ENCODE measurements at regions not wholly inside any gene's neighbourhood (a gene's known extent, or its start where the extent isn't known, plus 50 kb on each side); places are given as distances from the start of the nearest gene placed in this dataset.
"Not testable (repeated sequence)": the region's sequence is repeated elsewhere in the genome, so short reads cannot be mapped to it uniquely, and the experiment has no call there.

- TF ChIP-seq CTCF (IDR thresholded peaks at IDR 0.05; ENCODE audit: low read depth, low read length) = no peak
Measured at GRCh38 chr9:87406543-87407166, 91.0 kb upstream of the DAPK1 start.

DNA sequence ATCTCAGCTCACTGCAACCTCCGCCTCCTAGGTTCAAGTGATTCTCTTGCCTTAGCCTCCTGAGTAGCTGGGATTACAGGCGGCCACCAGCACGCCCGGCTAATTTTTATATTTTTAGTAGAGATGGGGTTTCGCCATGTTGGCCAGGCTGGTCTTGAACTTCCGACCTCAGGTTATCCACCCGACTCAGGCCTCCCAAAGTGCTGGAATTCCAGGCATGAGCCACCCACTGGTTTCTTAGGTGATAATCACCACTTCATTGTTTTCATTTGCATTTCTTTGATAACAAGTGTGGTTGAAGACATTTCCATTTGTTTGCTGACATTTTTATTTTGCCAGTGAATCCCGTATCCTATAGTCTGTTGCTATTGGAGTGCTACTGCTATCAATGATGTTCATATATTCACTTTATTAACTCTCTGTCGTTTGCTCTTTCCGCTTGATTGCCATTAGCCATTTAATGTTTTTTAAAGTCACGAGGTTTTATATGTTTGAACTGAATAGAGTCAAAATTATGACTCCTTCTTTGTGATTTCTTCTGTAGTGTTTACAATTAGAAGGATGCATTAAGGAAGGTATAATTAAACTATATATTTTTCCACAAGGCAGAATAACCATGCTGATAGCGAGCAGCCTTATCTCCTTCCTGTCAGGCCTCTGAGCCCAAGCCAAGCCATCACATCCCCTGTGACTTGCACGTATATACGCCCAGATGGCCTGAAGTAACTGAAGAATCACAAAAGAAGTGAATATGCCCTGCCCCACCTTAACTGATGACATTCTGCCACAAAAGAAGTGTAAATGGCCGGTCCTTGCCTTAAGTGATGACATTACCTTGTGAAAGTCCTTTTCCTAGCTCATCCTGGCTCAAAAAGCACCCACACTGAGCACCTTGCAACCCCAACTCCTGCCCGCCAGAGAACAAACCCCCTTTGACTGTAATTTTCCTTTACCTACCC is 87.3 kb upstream of the DAPK1 start:
- DNase-seq (ENCODE audit: extremely low read depth, low read depth) = not testable (repeated sequence)

More at GRCh38 chr9:87406543-87407166, 91.0 kb upstream of the DAPK1 start:
- DNase-seq (ENCODE audit: extremely low read depth, low read depth) = no peak

DNA sequence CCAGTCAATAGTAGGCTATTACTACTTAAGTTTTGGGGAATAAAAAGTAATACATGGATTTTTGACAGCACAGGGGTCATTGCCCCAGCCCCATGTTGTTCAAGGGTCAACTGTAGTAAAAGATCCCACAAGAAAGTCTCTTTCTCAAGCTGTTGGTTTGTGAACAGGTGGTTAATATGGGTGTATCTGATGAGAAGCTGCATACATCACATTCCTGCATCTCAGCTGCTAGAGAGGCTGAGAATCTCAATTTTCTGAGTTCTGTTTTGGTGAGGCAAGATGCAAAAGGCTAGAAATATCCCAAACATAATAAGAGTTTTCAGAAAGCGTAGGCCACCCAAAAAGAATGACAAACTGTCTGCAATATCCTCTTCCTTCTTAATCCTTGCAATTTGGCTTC is 76.8 kb upstream of the DAPK1 start:
- no peak for TF ChIP-seq CTCF (IDR thresholded peaks at IDR 0.05; ENCODE audit: low read depth, low read length)
- no peak for DNase-seq (ENCODE audit: extremely low read depth, low read depth)

DNA sequence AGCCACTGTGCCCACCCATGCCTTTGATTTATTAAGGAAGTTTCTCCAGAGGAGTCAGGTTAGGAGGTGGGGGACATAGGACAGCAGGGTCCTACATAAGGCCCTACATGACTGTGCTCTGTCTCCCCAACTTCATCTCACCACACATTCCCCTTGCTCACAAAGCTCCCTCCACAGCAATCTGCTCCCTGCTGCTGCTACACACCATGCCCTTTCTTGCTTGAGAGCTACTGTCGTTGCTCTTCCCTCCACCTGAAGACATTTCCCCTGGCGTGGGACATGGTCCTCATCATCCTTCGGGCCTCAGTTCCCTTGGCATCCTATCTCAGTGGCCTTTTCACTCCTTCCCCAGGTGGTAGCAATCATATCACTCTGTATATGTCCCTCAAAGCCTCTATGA is 75.9 kb upstream of the DAPK1 start:
- DNase-seq (ENCODE audit: extremely low read depth, low read depth) = no peak

GRCh38 chr9:87422999-87423398 is 74.7 kb upstream of the DAPK1 start:
- no peak for TF ChIP-seq CTCF (IDR thresholded peaks at IDR 0.05; ENCODE audit: low read depth, low read length)
- DNase-seq (ENCODE audit: extremely low read depth, low read depth) = no peak

More for the DNA sequence above, 75.9 kb upstream of the DAPK1 start:
- TF ChIP-seq CTCF (IDR thresholded peaks at IDR 0.05; ENCODE audit: low read depth, low read length) = no peak

GRCh38 chr9:87423885-87424284 is 73.8 kb upstream of the DAPK1 start:
- not testable (repeated sequence) for DNase-seq (ENCODE audit: extremely low read depth, low read depth)

- no peak for DNase-seq (ENCODE audit: extremely low read depth, low read depth)
- no peak for TF ChIP-seq CTCF (IDR thresholded peaks at IDR 0.05; ENCODE audit: low read depth, low read length)
Measured at GRCh38 chr9:87425202-87425601, 72.5 kb upstream of the DAPK1 start.

DNA sequence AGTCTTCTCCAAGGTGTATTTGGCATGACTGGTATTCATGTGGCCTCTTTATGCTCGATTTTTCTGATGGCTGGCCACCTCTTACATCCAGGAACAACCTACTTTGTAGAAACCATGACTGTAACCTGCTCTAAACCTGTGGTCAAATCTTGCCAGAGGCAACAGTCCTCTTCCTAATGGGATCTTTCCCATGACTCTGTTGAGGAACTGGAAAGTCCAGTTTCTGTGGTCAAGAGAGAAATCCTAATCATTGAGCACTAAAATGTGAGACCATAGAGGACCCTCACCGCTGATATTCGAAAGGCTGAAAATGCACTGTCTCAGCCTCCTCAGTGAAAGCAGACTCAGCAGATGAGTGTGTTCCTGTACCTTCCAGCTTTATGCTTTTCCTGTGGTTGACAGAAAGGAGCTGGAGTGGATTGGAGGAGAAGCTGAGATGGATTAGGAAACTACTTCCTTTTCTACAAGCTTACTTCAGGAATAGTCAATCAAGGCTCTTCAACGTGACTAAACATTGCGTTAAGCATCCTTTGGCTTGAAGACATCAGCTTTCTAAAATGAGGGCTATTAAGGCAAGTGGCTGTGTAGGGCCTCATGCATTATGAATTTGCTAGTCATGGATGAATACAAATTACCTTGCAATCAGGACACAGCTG is 69.7 kb upstream of the DAPK1 start:
- no peak for TF ChIP-seq CTCF (IDR thresholded peaks at IDR 0.05; ENCODE audit: low read depth, low read length)
- no peak for DNase-seq (ENCODE audit: extremely low read depth, low read depth)

Measured in AG09319 (cell line).